Erythroblast (primary cell): ENCODE measurements at regions not wholly inside any gene's neighbourhood (a gene's known extent, or its start where the extent isn't known, plus 50 kb on each side); places are given as distances from the start of the nearest gene placed in this dataset.

ENCODE experiments used
- GATA1 ChIP-seq: IDR thresholded peaks from 2 replicates; pipeline ENCODE4 v1.6.1; 2011; ENCODE audit warnings: low read depth, mild to moderate bottlenecking, control low read depth, low read length, moderate library complexity
- POLR2A ChIP-seq: IDR thresholded peaks from 2 replicates; pipeline ENCODE4 v1.6.1; 2011; ENCODE audit warnings: mild to moderate bottlenecking, low read length

- TF ChIP-seq POLR2A, result no peak
- TF ChIP-seq GATA1, result no peak
Measured at GRCh38 chr16:76114681-76115080, 162.5 kb upstream of the CNTNAP4 start.
